Mammary epithelial cell (primary cell): ENCODE measurements at regions not wholly inside any gene's neighbourhood (a gene's known extent, or its start where the extent isn't known, plus 50 kb on each side); places are given as distances from the start of the nearest gene placed in this dataset.

ENCODE experiments used
- EZH2 ChIP-seq: IDR thresholded peaks from 2 replicates; pipeline ENCODE4 v1.6.1; 2012; ENCODE audit warnings: low read length, inconsistent platforms, borderline replicate concordance
- TF ChIP-seq, protein P1 (sequence below), 2 donors: IDR thresholded peaks in 1 of 2; conservative IDR thresholded peaks in 1 of 2; 2 replicates each; pipeline ENCODE4 v1.5.1; 2011 to 2012; ENCODE audit warnings: inconsistent platforms in 2 of 2, low read length in 2 of 2, mild to moderate bottlenecking in 2 of 2, control low read depth in 1 of 2, low read depth in 1 of 2; ENCODE audit not compliant: insufficient read depth in 1 of 2; ENCODE audit errors: extremely low read depth in 1 of 2

GRCh38 chr17:33927732-33928133 lies 327.4 kb upstream of the CCL2 start:
- TF ChIP-seq, protein P1, sequence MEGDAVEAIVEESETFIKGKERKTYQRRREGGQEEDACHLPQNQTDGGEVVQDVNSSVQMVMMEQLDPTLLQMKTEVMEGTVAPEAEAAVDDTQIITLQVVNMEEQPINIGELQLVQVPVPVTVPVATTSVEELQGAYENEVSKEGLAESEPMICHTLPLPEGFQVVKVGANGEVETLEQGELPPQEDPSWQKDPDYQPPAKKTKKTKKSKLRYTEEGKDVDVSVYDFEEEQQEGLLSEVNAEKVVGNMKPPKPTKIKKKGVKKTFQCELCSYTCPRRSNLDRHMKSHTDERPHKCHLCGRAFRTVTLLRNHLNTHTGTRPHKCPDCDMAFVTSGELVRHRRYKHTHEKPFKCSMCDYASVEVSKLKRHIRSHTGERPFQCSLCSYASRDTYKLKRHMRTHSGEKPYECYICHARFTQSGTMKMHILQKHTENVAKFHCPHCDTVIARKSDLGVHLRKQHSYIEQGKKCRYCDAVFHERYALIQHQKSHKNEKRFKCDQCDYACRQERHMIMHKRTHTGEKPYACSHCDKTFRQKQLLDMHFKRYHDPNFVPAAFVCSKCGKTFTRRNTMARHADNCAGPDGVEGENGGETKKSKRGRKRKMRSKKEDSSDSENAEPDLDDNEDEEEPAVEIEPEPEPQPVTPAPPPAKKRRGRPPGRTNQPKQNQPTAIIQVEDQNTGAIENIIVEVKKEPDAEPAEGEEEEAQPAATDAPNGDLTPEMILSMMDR (conservative IDR thresholded peaks at IDR 0.05 in 1 of 2, IDR thresholded peaks at IDR 0.05 in 1 of 2; ENCODE audit: extremely low read depth in 1 of 2, insufficient read depth in 1 of 2, low read depth in 1 of 2, low read length in 2 of 2): no peak
- TF ChIP-seq EZH2: no peak
